Upper lobe of left lung (tissue), 4 donors: ENCODE measurements at regions not wholly inside any gene's neighbourhood (a gene's known extent, or its start where the extent isn't known, plus 50 kb on each side); places are given as distances from the start of the nearest gene placed in this dataset.

Source experiments
- CTCF ChIP-seq, 6 experiments: fragments of 450-650 bp in 4 of 6; fragments of 200-600 bp in 2 of 6; sonication (generic) in 2 of 6; IDR thresholded peaks; one replicate each; pipeline ENCODE4 v1.5.1; 2016 to 2019; ENCODE audit warnings: antibody characterized with exemption in 6 of 6
- EP300 ChIP-seq, 4 donors: sonication (generic); formaldehyde crosslinking; IDR thresholded peaks; one replicate each; pipeline ENCODE4 v1.5.1; 2017; ENCODE audit warnings: antibody characterized with exemption in 4 of 4, control low read depth in 2 of 4
- POLR2A ChIP-seq, 4 donors: fragments of 450-650 bp; IDR thresholded peaks; one replicate each; pipeline ENCODE4 v1.5.1; 2016 to 2017; ENCODE audit warnings: antibody characterized with exemption in 4 of 4, mild to moderate bottlenecking in 2 of 4
- POLR2AphosphoS5 ChIP-seq, 2 donors: sonication (generic); formaldehyde crosslinking; IDR thresholded peaks; one replicate each; pipeline ENCODE4 v1.5.1; 2017; ENCODE audit warnings: antibody characterized with exemption in 2 of 2

GRCh38 chr1:194281376-194281775 lies 1095.0 kb upstream of the B3GALT2 start:
- TF ChIP-seq CTCF (IDR thresholded peaks at IDR 0.05) = no peak
- no peak for TF ChIP-seq POLR2AphosphoS5 (IDR thresholded peaks at IDR 0.05)
- TF ChIP-seq POLR2A (IDR thresholded peaks at IDR 0.05) = no peak
- no peak for TF ChIP-seq EP300 (IDR thresholded peaks at IDR 0.05)
